ENCODE measurements at regions not wholly inside any gene's neighbourhood (a gene's known extent, or its start where the extent isn't known, plus 50 kb on each side); places are given as distances from the start of the nearest gene placed in this dataset.

GRCh38 chr10:108303149-108303548 lies 1138.6 kb upstream of the SORCS1 start:
- WGBS (ENCODE audit: insufficient coverage), result 78% methylated on average over 3 of the region's 5 CpGs
- H3K9me3 Mint-ChIP-seq (ENCODE audit: insufficient read depth), result peaks cover 10% of the 10 kb centered on the region

DNA sequence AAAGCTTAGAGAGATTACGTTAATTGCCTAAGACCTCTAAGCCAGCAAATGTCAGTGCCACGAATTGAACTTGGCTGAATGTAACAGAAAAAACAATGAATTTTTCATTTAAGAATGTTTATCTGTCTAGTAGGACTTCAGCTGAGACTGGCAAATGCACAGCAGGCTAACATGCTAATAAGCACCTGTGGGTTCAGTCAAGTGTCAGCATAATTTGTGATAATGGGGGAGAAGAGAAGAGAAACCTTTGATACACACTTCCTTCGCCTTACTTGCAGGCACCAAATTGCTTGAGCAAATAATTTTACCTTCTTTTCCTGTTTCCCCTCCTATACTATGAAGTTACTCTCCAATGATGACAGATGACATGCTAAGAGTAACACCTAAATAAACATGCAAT lies 1136.5 kb upstream of the SORCS1 start:
- no peak overlapping the region for H3K9ac ChIP-seq (ENCODE audit: low read length)
- no peaks in the 10 kb centered on the region for H3K36me3 ChIP-seq (replicated peaks in 1 of 2; ENCODE audit: control extremely low read depth in 1 of 2, control insufficient read depth in 1 of 2, extremely low read depth in 1 of 2, insufficient read depth in 2 of 2, low read length in 1 of 2)
- no peak for TF ChIP-seq CTCF (IDR thresholded peaks at IDR 0.05)
- no peak for TF ChIP-seq EZH2 (IDR thresholded peaks at IDR 0.05; ENCODE audit: borderline replicate concordance, insufficient read depth, low read depth, low read length, poor library complexity, severe bottlenecking)
- H3K4me2 ChIP-seq (replicated peaks; ENCODE audit: low read depth, low read length, poor library complexity, severe bottlenecking), result no peak overlapping the region
- H3K9me3 Mint-ChIP-seq (ENCODE audit: insufficient read depth), result peaks cover 7% of the 10 kb centered on the region
- ChIA-PET CTCF (no interaction called here), POLR2A (no interaction called here)
- ATAC-seq (ENCODE audit: low read depth) (no peak), DNase-seq (no peak)
- no peak overlapping the region for H3K27ac Mint-ChIP-seq
- no peaks in the 10 kb centered on the region for H3K4me1 Mint-ChIP-seq
- H3K27ac ChIP-seq (ENCODE audit: low read length in 2 of 2), result no peak overlapping the region
- H3K9me3 ChIP-seq (ENCODE audit: control extremely low read depth in 1 of 3, control insufficient read depth in 2 of 3, insufficient read depth in 1 of 3, low read length in 2 of 3), result no peaks in the 10 kb centered on the region
- 58% methylated on average over 2 of the region's 3 CpGs for WGBS (ENCODE audit: insufficient coverage)
- no peak overlapping the region for H3K4me3 Mint-ChIP-seq
- no peak overlapping the region for H3K4me3 ChIP-seq (ENCODE audit: control extremely low read depth in 1 of 5, extremely low read depth in 1 of 5, insufficient read depth in 1 of 5, low read depth in 2 of 5, low read length in 4 of 5)
- H2AFZ ChIP-seq (ENCODE audit: insufficient read depth, low read depth, low read length, poor library complexity, severe bottlenecking), result no peak overlapping the region
- no peaks in the 10 kb centered on the region for H3K27me3 ChIP-seq (replicated peaks in 1 of 4; ENCODE audit: control extremely low read depth in 1 of 4, control insufficient read depth in 3 of 4, insufficient read depth in 4 of 4, low read length in 3 of 4)
- no peaks in the 10 kb centered on the region for H4K20me1 ChIP-seq (ENCODE audit: control insufficient read depth, insufficient read depth, low read length, poor library complexity, severe bottlenecking)
- H3K27me3 Mint-ChIP-seq, result no peaks in the 10 kb centered on the region
- intact Hi-C loops (cut with micrococcal nuclease), result no loop called here
- H3K79me2 ChIP-seq (ENCODE audit: control insufficient read depth, insufficient read depth, low read length), result no peaks in the 10 kb centered on the region
- H3K4me1 ChIP-seq (ENCODE audit: control insufficient read depth in 2 of 2, insufficient read depth in 2 of 2, low read length in 2 of 2), result no peaks in the 10 kb centered on the region

More at GRCh38 chr10:108303149-108303548, 1138.6 kb upstream of the SORCS1 start:
- no peak for TF ChIP-seq EZH2 (IDR thresholded peaks at IDR 0.05; ENCODE audit: borderline replicate concordance, insufficient read depth, low read depth, low read length, poor library complexity, severe bottlenecking)
- no peak for TF ChIP-seq CTCF (IDR thresholded peaks at IDR 0.05)
- no peak overlapping the region for H3K9ac ChIP-seq (ENCODE audit: low read length)
- H4K20me1 ChIP-seq (ENCODE audit: control insufficient read depth, insufficient read depth, low read length, poor library complexity, severe bottlenecking), result no peaks in the 10 kb centered on the region
- no peak overlapping the region for H2AFZ ChIP-seq (ENCODE audit: insufficient read depth, low read depth, low read length, poor library complexity, severe bottlenecking)
- no peak overlapping the region for H3K4me3 Mint-ChIP-seq
- H3K27me3 ChIP-seq (replicated peaks in 1 of 4; ENCODE audit: control extremely low read depth in 1 of 4, control insufficient read depth in 3 of 4, insufficient read depth in 4 of 4, low read length in 3 of 4), result no peaks in the 10 kb centered on the region
- no peak overlapping the region for H3K4me2 ChIP-seq (replicated peaks; ENCODE audit: low read depth, low read length, poor library complexity, severe bottlenecking)
- intact Hi-C loops (cut with micrococcal nuclease), result no loop called here
- DNase-seq (no peak), ATAC-seq (ENCODE audit: low read depth) (no peak)
- no peak overlapping the region for H3K27ac ChIP-seq (ENCODE audit: low read length in 2 of 2)
- no peaks in the 10 kb centered on the region for H3K27me3 Mint-ChIP-seq
- POLR2A ChIA-PET, result no interaction called here
- CTCF ChIA-PET, result no interaction called here
- no peaks in the 10 kb centered on the region for H3K4me1 ChIP-seq (ENCODE audit: control insufficient read depth in 2 of 2, insufficient read depth in 2 of 2, low read length in 2 of 2)
- H3K36me3 ChIP-seq (replicated peaks in 1 of 2; ENCODE audit: control extremely low read depth in 1 of 2, control insufficient read depth in 1 of 2, extremely low read depth in 1 of 2, insufficient read depth in 2 of 2, low read length in 1 of 2), result no peaks in the 10 kb centered on the region
- no peak overlapping the region for H3K27ac Mint-ChIP-seq
- no peaks in the 10 kb centered on the region for H3K79me2 ChIP-seq (ENCODE audit: control insufficient read depth, insufficient read depth, low read length)
- H3K4me3 ChIP-seq (ENCODE audit: control extremely low read depth in 1 of 5, extremely low read depth in 1 of 5, insufficient read depth in 1 of 5, low read depth in 2 of 5, low read length in 4 of 5), result no peak overlapping the region
- H3K4me1 Mint-ChIP-seq, result no peaks in the 10 kb centered on the region
- H3K9me3 ChIP-seq (ENCODE audit: control extremely low read depth in 1 of 3, control insufficient read depth in 2 of 3, insufficient read depth in 1 of 3, low read length in 2 of 3), result no peaks in the 10 kb centered on the region

Data from B cell (primary cell).